Ovary (tissue), 3 donors: ENCODE measurements at regions not wholly inside any gene's neighbourhood (a gene's known extent, or its start where the extent isn't known, plus 50 kb on each side); places are given as distances from the start of the nearest gene placed in this dataset.

Experiments
- CTCF ChIP-seq, 3 donors: fragments of 450-650 bp in 2 of 3; fragments of 200-600 bp in 1 of 3; IDR thresholded peaks; one replicate each; pipeline versions ENCODE4 v1.5.1 to v1.8.0; 2016 to 2022; ENCODE audit warnings: antibody characterized with exemption in 3 of 3, mild to moderate bottlenecking in 1 of 3
- POLR2A ChIP-seq: fragments of 450-650 bp; IDR thresholded peaks from one replicate; pipeline ENCODE4 v1.6.1; 2017; ENCODE audit warnings: antibody characterized with exemption, mild to moderate bottlenecking, moderate library complexity
- donor health status: DM: no; HTN: no; CAD: no.

GRCh38 chr5:6250121-6250520, 128.2 kb downstream of the MED10 start:
- TF ChIP-seq CTCF (IDR thresholded peaks at IDR 0.05) (no peak), POLR2A (no peak)
